H1 (cell line): ENCODE measurements at regions not wholly inside any gene's neighbourhood (a gene's known extent, or its start where the extent isn't known, plus 50 kb on each side); places are given as distances from the start of the nearest gene placed in this dataset.

Experiments used
- CTCF ChIA-PET: fragments of 300-600 bp; sonication (Branson Sonifier 250); formaldehyde crosslinking; loops from one replicate; lab custom pipeline; 2021; ENCODE audit not compliant: partially characterized antibody; lab: Charles Lee
- POLR2A ChIA-PET: fragments of 300-600 bp; sonication (Branson Sonifier 250); formaldehyde crosslinking; loops from one replicate; lab custom pipeline; 2021; ENCODE audit warnings: inconsistent platforms; ENCODE audit not compliant: partially characterized antibody; lab: Charles Lee
- DNase-seq, 2 experiments: peaks; one replicate each; pipeline versions ENCODE4 v3.0.0 to v3.0.0-alpha.2; 2010 to 2022; ENCODE audit warnings: low spot score in 2 of 2, low read depth in 1 of 2, mixed read lengths in 1 of 2
- FAIRE-seq: peaks from 2 replicates; lab custom pipeline; 2011; peaks lifted over from hg19 to GRCh38; lab: Jason Lieb, UNC
- H2AFZ ChIP-seq: 2 replicates; pipeline ENCODE4 v1.8.1; 2012; ENCODE audit warnings: low read length, inconsistent platforms
- H2AK5ac ChIP-seq: 2 replicates; pipeline ENCODE4 v1.6.1; 2013; ENCODE audit warnings: low read depth, low read length
- H2BK120ac ChIP-seq: replicated peaks from 2 replicates; pipeline ENCODE3; 2013; ENCODE audit warnings: low read depth, low read length, inconsistent platforms
- H2BK12ac ChIP-seq: 2 replicates; pipeline ENCODE4 v1.6.1; 2013; ENCODE audit warnings: low read depth, low read length
- H2BK15ac ChIP-seq: 2 replicates; pipeline ENCODE4 v1.6.1; 2013; ENCODE audit warnings: low read length
- H2BK20ac ChIP-seq: 2 replicates; pipeline ENCODE4 v1.6.1; 2013; ENCODE audit warnings: low read length
- H2BK5ac ChIP-seq: 2 replicates; pipeline ENCODE4 v1.6.1; 2013; ENCODE audit warnings: low read depth, low read length
- H3K14ac ChIP-seq: 2 replicates; pipeline ENCODE4 v1.6.1; 2013; ENCODE audit warnings: inconsistent platforms; ENCODE audit not compliant: insufficient read length
- H3K18ac ChIP-seq: 2 replicates; pipeline ENCODE4 v1.6.1; 2013; ENCODE audit warnings: low read length; ENCODE audit errors: extremely low read depth
- H3K23ac ChIP-seq: 2 replicates; pipeline ENCODE4 v1.6.1; 2013; ENCODE audit warnings: inconsistent platforms; ENCODE audit not compliant: insufficient read length
- H3K23me2 ChIP-seq: 2 replicates; pipeline ENCODE4 v1.6.1; 2013; ENCODE audit warnings: low read depth, low read length
- H3K27ac ChIP-seq: 2 replicates; pipeline ENCODE4 v1.6.1; 2011; ENCODE audit warnings: low read depth, low read length, inconsistent platforms
- H3K27me3 ChIP-seq, 4 experiments: replicated peaks in 1 of 4; 1 replicate in 1 of 4; 2 replicates in 3 of 4; pipeline versions ENCODE4 v1.6.1 to v1.8.1; 2011 to 2013; ENCODE audit warnings: low read length in 3 of 4, mild to moderate bottlenecking in 3 of 4, inconsistent platforms in 2 of 4, mixed read lengths in 2 of 4, moderate library complexity in 1 of 4; ENCODE audit not compliant: control insufficient read depth in 3 of 4, insufficient read depth in 3 of 4; ENCODE audit errors: extremely low read depth in 1 of 4
- H3K36me3 ChIP-seq, 4 experiments: 2 replicates each; pipeline versions ENCODE4 v1.6.1 to v1.8.1; 2011 to 2013; ENCODE audit warnings: mild to moderate bottlenecking in 4 of 4, low read length in 3 of 4, moderate library complexity in 2 of 4, control low read depth in 1 of 4, inconsistent platforms in 1 of 4; ENCODE audit not compliant: insufficient read depth in 4 of 4, control insufficient read depth in 2 of 4
- H3K4ac ChIP-seq: replicated peaks from 2 replicates; pipeline ENCODE3; 2013; ENCODE audit warnings: low read length, low read depth, mixed read lengths, inconsistent platforms; ENCODE audit not compliant: insufficient read length
- H3K4me1 ChIP-seq, 4 experiments: replicated peaks in 1 of 4; 1 replicate in 1 of 4; 2 replicates in 3 of 4; pipeline versions ENCODE4 v1.6.1 to v1.8.1; 2011 to 2013; ENCODE audit warnings: low read length in 3 of 4, inconsistent platforms in 2 of 4, mixed read lengths in 1 of 4; ENCODE audit not compliant: insufficient read depth in 4 of 4, control insufficient read depth in 3 of 4
- H3K4me2 ChIP-seq, 2 experiments: 2 replicates each; pipeline versions ENCODE4 v1.6.1 to v1.8.1; 2011 to 2013; ENCODE audit warnings: low read depth in 2 of 2, low read length in 2 of 2, control low read depth in 1 of 2, inconsistent platforms in 1 of 2, mild to moderate bottlenecking in 1 of 2; ENCODE audit not compliant: insufficient read depth in 1 of 2
- H3K4me3 ChIP-seq, 4 experiments: fragments of 200-600, 300-600 bp in 1 of 4; sonication (generic), shearing (Covaris generic), sonication (Bioruptor Twin) in 1 of 4; 2 replicates each; pipeline versions ENCODE4 v1.5.1 to v1.8.1; 2011 to 2016; ENCODE audit warnings: low read length in 4 of 4, low read depth in 3 of 4, control low read depth in 2 of 4, inconsistent platforms in 2 of 4, mild to moderate bottlenecking in 2 of 4, mixed read lengths in 1 of 4, moderate library complexity in 1 of 4; ENCODE audit not compliant: insufficient read depth in 2 of 4; ENCODE audit errors: extremely low read depth in 1 of 4
- H3K56ac ChIP-seq: replicated peaks from 2 replicates; pipeline ENCODE3; 2013; ENCODE audit warnings: low read depth, mild to moderate bottlenecking, mixed read lengths, low read length, inconsistent platforms; ENCODE audit not compliant: insufficient read length
- H3K79me1 ChIP-seq: 2 replicates; pipeline ENCODE4 v1.6.1; 2013; ENCODE audit warnings: low read depth, low read length, control low read depth
- H3K79me2 ChIP-seq, 2 experiments: 2 replicates each; pipeline versions ENCODE4 v1.6.1 to v1.8.1; 2012 to 2013; ENCODE audit warnings: low read length in 2 of 2, mild to moderate bottlenecking in 2 of 2, inconsistent platforms in 1 of 2; ENCODE audit not compliant: insufficient read depth in 2 of 2, control insufficient read depth in 1 of 2
- H3K9ac ChIP-seq, 4 experiments: replicated peaks in 1 of 4; 1 replicate in 1 of 4; 2 replicates in 3 of 4; pipeline versions ENCODE4 v1.6.1 to v1.8.1; 2011 to 2013; ENCODE audit warnings: low read depth in 3 of 4, low read length in 3 of 4, control low read depth in 2 of 4, mild to moderate bottlenecking in 2 of 4, moderate library complexity in 2 of 4, inconsistent platforms in 1 of 4; ENCODE audit errors: extremely low read depth in 1 of 4
- H3K9me3 ChIP-seq, 2 experiments: 2 replicates each; pipeline versions ENCODE4 v1.6.1 to v1.8.1; 2012 to 2013; ENCODE audit warnings: mild to moderate bottlenecking in 2 of 2, moderate library complexity in 2 of 2, control low read depth in 1 of 2, inconsistent platforms in 1 of 2, low read depth in 1 of 2, low read length in 1 of 2, mixed read lengths in 1 of 2; ENCODE audit not compliant: insufficient read depth in 2 of 2
- H4K20me1 ChIP-seq, 2 experiments: replicated peaks in 1 of 2; 2 replicates each; pipeline versions ENCODE3 to v1.8.1; 2011 to 2013; ENCODE audit warnings: inconsistent platforms in 2 of 2, low read length in 2 of 2, mild to moderate bottlenecking in 1 of 2; ENCODE audit not compliant: insufficient read depth in 2 of 2, control insufficient read depth in 1 of 2
- H4K5ac ChIP-seq: 2 replicates; pipeline ENCODE4 v1.6.1; 2013; ENCODE audit warnings: low read length, low read depth, mixed read lengths, inconsistent platforms; ENCODE audit not compliant: insufficient read length
- H4K8ac ChIP-seq: 2 replicates; pipeline ENCODE4 v1.8.0; 2013; ENCODE audit warnings: mild to moderate bottlenecking, moderate library complexity, low read length, inconsistent platforms; ENCODE audit not compliant: insufficient read depth; ENCODE audit errors: extremely low read depth
- H4K91ac ChIP-seq: replicated peaks from 2 replicates; pipeline ENCODE3; 2013; ENCODE audit warnings: low read length, mixed read lengths, inconsistent platforms; ENCODE audit not compliant: insufficient read length
- BACH1 ChIP-seq: IDR thresholded peaks from 2 replicates; pipeline ENCODE4 v1.6.1; 2012; ENCODE audit warnings: low read length, improper control_type of control experiment
- BCL11A ChIP-seq, 2 experiments: IDR thresholded peaks; one replicate each; pipeline ENCODE4 v1.6.1; 2011; ENCODE audit warnings: low read depth in 2 of 2, low read length in 2 of 2, mild to moderate bottlenecking in 2 of 2
- CBX5 ChIP-seq: fragments of 300-800, 300-1000 bp; sonication (generic); IDR thresholded peaks from 2 replicates; pipeline ENCODE4 v1.7.1; 2016; ENCODE audit warnings: antibody characterized with exemption, low read length, low read depth
- E2F6 ChIP-seq: IDR thresholded peaks from 2 replicates; pipeline ENCODE4 v1.6.1; 2012; ENCODE audit warnings: inconsistent platforms
- EP300 ChIP-seq, 2 experiments: IDR thresholded peaks; 1 replicate in 1 of 2; 2 replicates in 1 of 2; pipeline ENCODE4 v1.6.1; 2011 to 2012; ENCODE audit warnings: low read depth in 2 of 2, low read length in 2 of 2, mild to moderate bottlenecking in 2 of 2, borderline replicate concordance in 1 of 2, inconsistent platforms in 1 of 2, moderate library complexity in 1 of 2
- MAFK ChIP-seq: IDR thresholded peaks from 2 replicates; pipeline ENCODE4 v1.6.1; 2012; ENCODE audit warnings: low read depth, mild to moderate bottlenecking, improper control_type of control experiment, low read length
- NANOG ChIP-seq: IDR thresholded peaks from 2 replicates; pipeline ENCODE4 v1.6.1; 2011; ENCODE audit warnings: low read length, low read depth, mild to moderate bottlenecking, inconsistent platforms; ENCODE audit not compliant: insufficient read depth, poor library complexity, severe bottlenecking
- POLR2AphosphoS5 ChIP-seq: IDR thresholded peaks from 2 replicates; pipeline ENCODE4 v1.6.1; 2011; ENCODE audit warnings: low read depth, low read length
- POU5F1 ChIP-seq: IDR thresholded peaks from 2 replicates; pipeline ENCODE4 v1.6.1; 2011; ENCODE audit warnings: low read depth, mild to moderate bottlenecking, low read length, moderate library complexity
- RNF2 ChIP-seq: fragments of 200-900, 300-1000 bp; sonication (generic); IDR thresholded peaks from 2 replicates; pipeline ENCODE4 v1.7.1; 2016; ENCODE audit warnings: borderline replicate concordance, low read depth, mild to moderate bottlenecking, antibody characterized with exemption, low read length; ENCODE audit not compliant: poor library complexity, severe bottlenecking; ENCODE audit errors: missing control alignments
- SP1 ChIP-seq: IDR thresholded peaks from 2 replicates; pipeline ENCODE4 v1.6.1; 2011; ENCODE audit warnings: low read depth, low read length
- TCF12 ChIP-seq: IDR thresholded peaks from 2 replicates; pipeline ENCODE4 v1.6.1; 2011; ENCODE audit warnings: low read depth, mild to moderate bottlenecking, low read length
- TEAD4 ChIP-seq: IDR thresholded peaks from 2 replicates; pipeline ENCODE4 v1.6.1; 2012; ENCODE audit warnings: low read depth, low read length, inconsistent platforms, mixed read lengths
- USF2 ChIP-seq: IDR thresholded peaks from 2 replicates; pipeline ENCODE4 v1.6.1; 2011; ENCODE audit warnings: low read length, improper control_type of control experiment
- WGBS, 2 experiments: shearing (Covaris generic) in 1 of 2; methylation state at CpG; one replicate each; pipeline versions ENCODE4 v1.1.6 to v1.1.7; 2013 to 2015; ENCODE audit warnings: low lambda C conversion rate in 2 of 2, mixed read lengths in 2 of 2, inconsistent platforms in 1 of 2, low coverage in 1 of 2, missing lambda C conversion rate in 1 of 2; ENCODE audit not compliant: insufficient replicate concordance in 2 of 2, insufficient coverage in 1 of 2, insufficient read length in 1 of 2; ENCODE audit errors: extremely low coverage in 1 of 2, missing lambda C conversion rate in 1 of 2; 5-methylcytosine and 5-hydroxymethylcytosine counted together

- H2BK12ac ChIP-seq: no peak overlapping the region
- no peak overlapping the region for H3K4ac ChIP-seq
- no peak for FAIRE-seq
- H3K79me2 ChIP-seq: no peaks in the 10 kb centered on the region
- H4K5ac ChIP-seq: no peak overlapping the region
- H4K91ac ChIP-seq: no peak overlapping the region
- 92% methylated on average over 1 of the region's 1 CpG; no CpG with 5 or more reads in 1 of the 2 experiments for WGBS, 2 experiments
- H2BK15ac ChIP-seq: no peak overlapping the region
- H2BK120ac ChIP-seq: no peak overlapping the region
- no peak overlapping the region for H3K27ac ChIP-seq
- H4K20me1 ChIP-seq: no peaks in the 10 kb centered on the region
- H3K56ac ChIP-seq: no peak overlapping the region
- no peak overlapping the region for H2AFZ ChIP-seq
- no peak overlapping the region for H3K18ac ChIP-seq
- H3K23ac ChIP-seq: no peak overlapping the region
- no peak overlapping the region for H4K8ac ChIP-seq
- no peak overlapping the region for H3K9ac ChIP-seq
- H2BK5ac ChIP-seq: no peak overlapping the region
- H3K4me3 ChIP-seq: no peak overlapping the region
- H3K27me3 ChIP-seq: no peaks in the 10 kb centered on the region
- ChIA-PET POLR2A (no interaction called here), CTCF (no interaction called here)
- no peak overlapping the region for H2AK5ac ChIP-seq
- H3K14ac ChIP-seq: no peak overlapping the region
- no peaks in the 10 kb centered on the region for H3K36me3 ChIP-seq
- no peak for DNase-seq
- no peaks in the 10 kb centered on the region for H3K4me1 ChIP-seq
- no peaks in the 10 kb centered on the region for H3K23me2 ChIP-seq
- no peaks in the 10 kb centered on the region for H3K79me1 ChIP-seq
- no peaks in the 10 kb centered on the region for H3K9me3 ChIP-seq
- no peak overlapping the region for H3K4me2 ChIP-seq
- no peak overlapping the region for H2BK20ac ChIP-seq
- TF ChIP-seq E2F6 (no peak), EP300 (IDR thresholded peaks at IDR 0.05; ENCODE audit: borderline replicate concordance in 1 of 2, low read depth in 2 of 2, low read length in 2 of 2) (no peak), BCL11A (IDR thresholded peaks at IDR 0.05; ENCODE audit: low read depth in 2 of 2, low read length in 2 of 2) (no peak), CBX5 (no peak), TEAD4 (no peak), BACH1 (no peak), MAFK (no peak), POU5F1 (no peak), USF2 (no peak), POLR2AphosphoS5 (no peak), RNF2 (no peak), SP1 (no peak), TCF12 (no peak), NANOG (no peak)
Measured at GRCh38 chr5:117295941-117296340, 721.3 kb upstream of the SEMA6A start.
